Muscle of leg (tissue), 3 donors: ENCODE measurements at regions not wholly inside any gene's neighbourhood (a gene's known extent, or its start where the extent isn't known, plus 50 kb on each side); places are given as distances from the start of the nearest gene placed in this dataset.

Experiments
- DNase-seq: peaks from one replicate; pipeline ENCODE4 v3.0.0; 2013
- H3K27ac ChIP-seq: one replicate; pipeline ENCODE4 v1.5.1; 2013; ENCODE audit warnings: mild to moderate bottlenecking, low read length, control low read depth
- H3K27me3 ChIP-seq: one replicate; pipeline ENCODE4 v1.6.1; 2013; ENCODE audit warnings: low read length; ENCODE audit not compliant: control insufficient read depth, insufficient read depth
- H3K36me3 ChIP-seq: one replicate; pipeline ENCODE4 v1.6.1; 2013; ENCODE audit warnings: low read length; ENCODE audit not compliant: control insufficient read depth, insufficient read depth
- H3K4me1 ChIP-seq: one replicate; pipeline ENCODE4 v1.6.1; 2013; ENCODE audit warnings: low read length; ENCODE audit not compliant: control insufficient read depth, insufficient read depth
- H3K4me3 ChIP-seq: one replicate; pipeline ENCODE4 v1.5.1; 2013; ENCODE audit warnings: low read length, control low read depth
- H3K9me3 ChIP-seq: replicated peaks from 2 replicates; pipeline ENCODE4 v1.6.1; 2013; ENCODE audit warnings: low read depth, low read length; ENCODE audit not compliant: control insufficient read depth
- WGBS: methylation state at CpG from one replicate; pipeline ENCODE4 v1.1.5; 2013; ENCODE audit warnings: missing lambda C conversion rate; ENCODE audit not compliant: insufficient coverage; 5-methylcytosine and 5-hydroxymethylcytosine counted together

DNA sequence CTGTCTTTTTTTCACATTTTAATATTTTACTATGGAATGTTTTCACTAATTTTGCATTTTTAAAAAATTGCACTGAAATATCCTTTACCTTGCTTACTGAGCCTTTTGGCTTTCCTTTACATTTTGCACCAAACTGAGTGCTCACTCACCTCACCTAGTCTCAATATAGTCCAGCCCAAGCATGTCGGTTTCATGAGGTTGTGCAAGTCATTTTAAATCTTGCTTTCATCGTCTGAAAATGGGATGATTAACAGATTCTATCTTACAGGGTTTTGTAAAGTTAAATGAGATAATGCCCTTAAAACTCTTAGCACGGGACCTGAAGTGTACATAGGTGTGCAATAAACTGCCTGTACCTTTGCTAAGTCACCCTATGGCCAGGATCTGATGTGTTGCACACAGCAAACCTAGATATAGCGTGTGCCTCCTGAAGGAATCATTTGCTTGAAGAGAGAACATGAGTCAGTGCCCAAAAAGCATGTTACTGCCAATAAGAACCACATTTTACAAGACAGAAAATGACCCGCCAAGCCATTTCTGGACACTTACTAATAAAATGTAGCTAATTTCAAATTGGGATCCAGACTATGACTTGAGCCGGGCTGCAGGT lies 199.8 kb downstream of the JCAD start:
- Histone ChIP-seq H3K27me3 (no peaks in the 10 kb centered on the region), H3K36me3 (no peaks in the 10 kb centered on the region), H3K4me3 (no peak overlapping the region), H3K4me1 (peaks cover 6% of the 10 kb centered on the region), H3K9me3 (no peaks in the 10 kb centered on the region), H3K27ac (no peak overlapping the region)
- no peak for DNase-seq
- 83% methylated on average over 3 of the region's 6 CpGs for WGBS

DNA sequence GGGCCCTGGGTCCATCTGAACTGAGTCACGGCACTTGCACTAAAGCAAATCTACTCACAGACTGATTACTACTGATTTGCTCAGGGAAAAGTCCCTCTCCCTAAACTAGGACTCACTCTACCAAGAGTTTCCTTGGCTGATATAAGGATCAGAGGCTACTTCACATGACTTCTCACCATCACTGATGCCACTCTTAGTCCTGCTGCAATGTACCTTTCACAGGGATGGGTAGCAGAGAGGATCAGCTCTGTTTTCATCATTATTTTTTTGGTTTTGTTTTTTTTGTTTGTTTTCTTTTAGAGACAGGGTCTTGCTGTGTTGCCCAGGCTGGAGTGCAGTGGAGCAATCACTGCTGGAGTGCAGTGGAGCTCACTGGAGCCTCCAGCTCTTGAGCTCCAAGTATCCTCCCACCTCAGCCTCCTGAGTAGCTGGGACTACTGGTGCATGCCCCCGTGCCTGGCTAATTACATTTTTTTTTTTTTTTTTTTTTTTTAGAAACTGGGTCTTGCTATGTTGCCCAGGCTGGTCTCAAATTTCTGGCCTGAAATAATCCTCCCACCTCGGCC lies 200.6 kb downstream of the JCAD start:
- H3K4me3 ChIP-seq = no peak overlapping the region
- no peaks in the 10 kb centered on the region for H3K36me3 ChIP-seq
- no peaks in the 10 kb centered on the region for H3K27me3 ChIP-seq
- WGBS = no CpG with 5 or more reads among the region's 3 CpGs
- H3K9me3 ChIP-seq = no peaks in the 10 kb centered on the region
- no peak for DNase-seq
- H3K4me1 ChIP-seq = peaks cover 6% of the 10 kb centered on the region
- no peak overlapping the region for H3K27ac ChIP-seq

DNA sequence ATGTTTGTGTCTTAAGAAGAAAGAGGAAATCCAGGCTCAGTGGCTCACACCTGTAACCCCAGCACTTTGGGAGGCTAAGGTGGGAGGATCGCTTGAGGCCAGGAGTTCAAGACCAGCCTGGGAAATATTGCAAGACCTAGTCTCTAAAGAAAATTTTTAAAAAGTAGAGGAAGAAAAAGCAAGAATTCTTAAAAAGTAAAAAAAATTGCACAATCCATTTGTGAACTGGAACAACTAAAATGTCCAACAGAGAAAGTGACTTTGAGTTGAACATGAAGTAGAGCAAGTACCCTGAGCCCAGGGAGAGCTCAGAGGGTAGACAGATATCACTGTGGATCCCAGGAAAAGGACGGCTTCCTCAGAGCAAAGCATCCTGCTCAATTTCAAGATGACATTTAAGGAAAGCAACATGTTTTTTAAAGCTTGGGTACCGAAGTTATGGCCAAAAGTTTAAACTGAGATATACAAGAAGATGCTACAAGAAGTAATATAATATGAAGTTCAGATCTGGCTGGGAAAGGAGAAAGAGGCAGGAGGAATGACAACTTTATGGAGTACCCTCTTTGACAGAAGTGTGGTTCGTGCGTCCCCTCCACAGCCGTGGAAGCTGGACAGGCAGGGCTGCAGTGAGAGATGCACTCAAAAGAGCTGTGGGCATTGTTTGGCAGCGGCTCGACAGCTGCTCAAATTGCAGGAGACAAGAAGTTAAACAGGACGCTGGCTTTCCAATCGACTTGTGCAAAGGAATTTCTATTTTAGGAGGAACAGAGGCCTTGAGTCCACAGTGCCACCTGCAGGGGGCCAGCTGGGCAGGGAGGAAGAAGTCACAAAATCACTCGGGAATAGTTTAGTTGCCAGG lies 201.3 kb downstream of the JCAD start:
- Histone ChIP-seq H3K4me1 (peaks cover 6% of the 10 kb centered on the region), H3K27me3 (no peaks in the 10 kb centered on the region), H3K27ac (peak overlapping the region; percentile 55), H3K4me3 (no peak overlapping the region), H3K36me3 (no peaks in the 10 kb centered on the region), H3K9me3 (no peaks in the 10 kb centered on the region)
- WGBS = 36% methylated on average over 7 of the region's 11 CpGs
- DNase-seq = peak; percentile 84

DNA sequence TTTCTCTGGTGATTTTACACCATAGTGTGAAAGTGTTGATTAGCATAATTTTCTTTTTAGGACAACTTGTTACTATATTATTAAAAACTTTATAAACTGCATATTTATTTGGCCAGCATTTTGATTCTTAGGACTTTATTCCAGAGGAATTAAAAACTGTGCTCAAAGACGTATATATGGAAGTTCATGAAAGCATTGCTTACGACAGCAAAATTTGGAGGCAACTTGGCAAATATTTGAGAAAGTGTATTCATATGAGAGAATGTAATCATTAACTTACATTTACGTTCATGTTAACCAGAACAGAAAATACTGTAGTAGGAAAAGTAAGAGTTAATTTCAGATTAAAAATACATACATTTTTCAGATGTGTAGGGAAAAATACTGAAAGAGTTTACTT lies 203.1 kb downstream of the JCAD start:
- no CpG with 5 or more reads among the region's 3 CpGs for WGBS
- H3K4me1 ChIP-seq = peaks cover 6% of the 10 kb centered on the region
- H3K4me3 ChIP-seq = no peak overlapping the region
- no peak overlapping the region for H3K27ac ChIP-seq
- H3K9me3 ChIP-seq = no peaks in the 10 kb centered on the region
- H3K36me3 ChIP-seq = no peaks in the 10 kb centered on the region
- H3K27me3 ChIP-seq = no peaks in the 10 kb centered on the region
- DNase-seq = no peak

DNA sequence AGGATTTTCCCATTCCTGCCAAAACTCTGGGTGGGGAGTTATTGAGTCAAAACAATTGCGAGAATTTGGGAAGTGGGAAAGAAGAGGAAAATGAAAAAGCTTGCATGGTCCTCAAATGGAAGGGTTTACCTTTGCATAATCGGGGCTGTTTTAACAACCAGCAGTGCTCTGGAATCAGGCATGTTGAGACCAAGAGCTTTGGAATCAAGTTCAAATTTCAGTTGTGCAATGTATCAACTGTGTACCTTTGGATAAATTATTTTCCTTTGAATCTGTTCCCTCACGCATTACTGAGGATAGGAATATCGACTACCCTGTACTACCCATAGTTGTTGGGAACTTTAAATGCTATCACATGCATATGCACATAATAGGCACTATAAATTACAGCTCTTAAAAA lies 205.5 kb downstream of the JCAD start:
- Histone ChIP-seq H3K27me3 (no peaks in the 10 kb centered on the region), H3K36me3 (no peaks in the 10 kb centered on the region), H3K4me3 (no peak overlapping the region), H3K4me1 (peaks cover 18% of the 10 kb centered on the region), H3K9me3 (no peaks in the 10 kb centered on the region), H3K27ac (no peak overlapping the region)
- DNase-seq = peak; percentile 42
- WGBS = 42% methylated on average over 2 of the region's 4 CpGs

DNA sequence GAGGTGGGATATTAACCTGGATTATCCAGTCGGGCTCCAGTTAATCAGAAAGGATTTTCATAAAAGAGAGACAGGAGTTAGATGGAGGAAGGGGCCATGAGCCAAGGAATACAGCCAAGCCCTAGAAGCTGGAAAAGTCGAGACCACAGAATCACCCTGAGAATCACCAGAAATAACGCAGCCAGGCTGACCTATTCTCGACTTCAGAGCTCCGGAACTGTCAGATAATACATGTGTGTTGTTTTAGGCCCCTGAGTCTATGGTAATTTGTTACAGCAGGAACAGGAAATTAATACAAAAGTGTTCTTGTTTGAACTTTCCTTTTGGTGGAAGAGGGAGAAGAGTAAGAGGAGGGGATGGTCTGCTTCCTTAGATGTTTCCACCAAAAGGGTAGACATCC lies 208.1 kb downstream of the JCAD start:
- Histone ChIP-seq H3K36me3 (no peaks in the 10 kb centered on the region), H3K9me3 (no peaks in the 10 kb centered on the region), H3K27ac (no peak overlapping the region), H3K27me3 (no peaks in the 10 kb centered on the region), H3K4me3 (no peak overlapping the region), H3K4me1 (peaks cover 11% of the 10 kb centered on the region)
- 62% methylated on average over 5 of the region's 5 CpGs for WGBS
- no peak for DNase-seq

DNA sequence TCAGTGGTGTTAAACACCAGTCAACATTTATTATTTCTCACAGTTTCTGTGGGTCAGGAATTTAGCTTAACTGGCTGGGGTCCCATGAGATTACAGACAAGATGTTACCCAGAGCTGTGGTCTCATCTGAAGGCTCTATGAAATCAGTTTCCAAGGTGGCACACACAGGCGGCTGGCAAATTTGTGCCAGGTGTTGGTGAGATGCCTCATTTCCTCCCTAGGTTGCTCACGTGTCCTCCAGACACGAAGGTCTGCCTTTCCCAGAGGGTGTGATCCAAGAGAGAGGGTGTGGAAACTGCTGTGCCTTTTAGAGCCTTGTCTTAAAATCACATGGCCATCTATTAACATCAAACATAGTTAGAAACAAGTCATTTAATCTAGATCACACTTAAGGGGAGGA lies 209.0 kb downstream of the JCAD start:
- no CpG with 5 or more reads among the region's 3 CpGs for WGBS
- no peak overlapping the region for H3K4me3 ChIP-seq
- no peaks in the 10 kb centered on the region for H3K36me3 ChIP-seq
- H3K9me3 ChIP-seq = no peaks in the 10 kb centered on the region
- H3K4me1 ChIP-seq = peaks cover 11% of the 10 kb centered on the region
- H3K27ac ChIP-seq = no peak overlapping the region
- no peaks in the 10 kb centered on the region for H3K27me3 ChIP-seq
- no peak for DNase-seq

DNA sequence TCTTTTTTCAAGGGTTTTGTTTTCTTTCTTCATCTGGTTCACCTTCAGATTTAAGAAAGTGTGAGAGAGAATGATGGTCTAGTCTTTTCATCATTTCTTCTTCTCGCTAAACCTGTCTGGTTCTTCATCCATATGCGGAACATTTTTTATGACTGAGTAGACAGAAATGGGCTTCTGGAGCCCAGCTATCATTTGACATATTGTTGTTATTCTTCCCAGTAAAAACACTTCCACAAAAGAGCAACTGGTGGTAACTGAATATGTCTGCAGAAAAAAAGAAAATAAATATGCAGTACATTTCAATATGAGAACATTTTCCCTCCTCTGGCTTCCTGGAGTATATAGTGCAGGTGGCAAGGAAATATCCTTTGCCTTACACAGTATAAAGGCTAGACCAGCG lies 209.5 kb downstream of the JCAD start:
- DNase-seq = no peak
- Histone ChIP-seq H3K4me1 (peaks cover 11% of the 10 kb centered on the region), H3K4me3 (no peak overlapping the region), H3K36me3 (no peaks in the 10 kb centered on the region), H3K9me3 (peaks cover 2% of the 10 kb centered on the region), H3K27ac (peak overlapping the region; percentile 90), H3K27me3 (no peaks in the 10 kb centered on the region)
- 71% methylated on average over 1 of the region's 3 CpGs for WGBS

DNA sequence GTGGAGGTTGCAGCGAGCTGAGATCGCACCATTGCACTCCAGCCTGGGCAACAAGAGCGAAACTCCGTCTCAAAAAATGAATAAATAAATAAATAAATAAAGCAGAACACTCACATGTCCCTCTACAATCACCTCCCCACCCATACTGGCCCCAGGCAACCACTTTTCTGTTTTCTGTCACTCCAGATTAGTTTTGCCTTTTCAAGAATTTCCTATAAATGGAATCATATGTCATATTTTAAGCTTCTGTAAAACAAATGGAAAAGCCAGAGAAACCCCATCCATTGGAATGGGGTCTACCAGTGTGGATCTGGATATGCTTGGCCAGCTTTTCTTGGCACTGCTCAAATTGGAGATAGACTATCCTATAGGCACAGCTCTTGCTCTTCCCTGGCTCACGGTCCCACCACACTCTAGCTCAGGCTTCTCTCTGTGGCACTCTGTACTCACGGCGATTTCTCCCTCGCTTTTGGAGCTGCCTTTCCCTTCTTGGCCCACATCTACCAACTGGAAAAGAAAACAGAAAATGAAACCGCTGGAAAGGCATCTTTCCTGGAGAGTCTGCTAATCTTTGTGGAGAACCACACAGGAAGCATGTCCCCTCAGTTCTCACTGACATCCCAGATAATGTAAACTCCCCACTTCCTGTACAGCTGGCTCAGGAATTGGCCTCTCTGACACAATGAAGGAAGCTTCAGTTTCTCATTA lies 210.1 kb downstream of the JCAD start:
- DNase-seq = peak; percentile 83
- WGBS = 0% methylated on average over 5 of the region's 9 CpGs
- peak overlapping the region; percentile 7 for H3K4me3 ChIP-seq

DNA sequence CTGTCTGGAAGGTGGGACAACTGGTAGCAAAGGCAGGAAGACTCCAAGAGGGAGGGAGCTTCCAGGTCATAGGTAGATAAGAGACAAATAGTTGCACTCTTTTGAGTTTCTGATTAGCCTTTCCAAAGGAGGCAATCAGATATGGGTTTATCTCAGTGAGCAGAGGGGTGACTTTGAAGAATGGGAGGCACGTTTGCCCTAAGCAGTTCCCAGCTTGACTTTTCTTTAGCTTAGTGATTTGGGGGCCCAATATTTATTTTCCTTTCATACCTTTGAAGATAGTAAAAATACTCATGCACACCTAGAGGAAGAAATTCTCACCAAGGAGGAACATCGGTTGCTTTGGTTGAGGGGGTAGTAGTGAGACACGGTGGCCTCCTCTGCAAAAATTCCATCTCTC lies 212.1 kb upstream of the SVIL start:
- H3K4me3 ChIP-seq = no peak overlapping the region
- H3K9me3 ChIP-seq = peaks cover 2% of the 10 kb centered on the region
- H3K27ac ChIP-seq = no peak overlapping the region
- DNase-seq = no peak
- no CpG with 5 or more reads among the region's 3 CpGs for WGBS
- peaks cover 26% of the 10 kb centered on the region for H3K4me1 ChIP-seq
- H3K27me3 ChIP-seq = no peaks in the 10 kb centered on the region
- H3K36me3 ChIP-seq = no peaks in the 10 kb centered on the region

More for the DNA sequence above, 210.1 kb downstream of the JCAD start:
- no peaks in the 10 kb centered on the region for H3K36me3 ChIP-seq
- peak overlapping the region; percentile 90 for H3K27ac ChIP-seq
- H3K4me1 ChIP-seq = peaks cover 11% of the 10 kb centered on the region
- H3K27me3 ChIP-seq = no peaks in the 10 kb centered on the region
- H3K9me3 ChIP-seq = peaks cover 2% of the 10 kb centered on the region
